DND-41 (cell line): ENCODE measurements at regions not wholly inside any gene's neighbourhood (a gene's known extent, or its start where the extent isn't known, plus 50 kb on each side); places are given as distances from the start of the nearest gene placed in this dataset.

Source experiments
- ATAC-seq: fragments of 200-7000 bp; cut with Tn5 transposase; 3 replicates; pipeline ENCODE4 v1.9.1; 2021; ENCODE audit warnings: low read depth; ENCODE audit not compliant: insufficient read depth
- DNase-seq: peaks from one replicate; pipeline ENCODE4 v3.0.0-alpha.2; 2020
- H2AFZ ChIP-seq: 2 replicates; pipeline ENCODE4 v1.6.0; 2012; ENCODE audit warnings: low read depth, low read length
- H3K27ac ChIP-seq: 2 replicates; pipeline ENCODE4 v1.5.1; 2012; ENCODE audit warnings: low read length, inconsistent platforms
- H3K27me3 ChIP-seq: fragments of 200-600 bp; sonication (generic); 2 replicates; pipeline ENCODE4 v1.6.0; 2012; ENCODE audit warnings: low read length, mild to moderate bottlenecking, inconsistent platforms; ENCODE audit not compliant: insufficient read depth, poor library complexity
- H3K36me3 ChIP-seq: 2 replicates; pipeline ENCODE4 v1.5.1; 2012; ENCODE audit warnings: low read length, inconsistent platforms; ENCODE audit not compliant: insufficient read depth
- H3K4me1 ChIP-seq: 2 replicates; pipeline ENCODE4 v1.5.1; 2012; ENCODE audit warnings: mild to moderate bottlenecking, low read length; ENCODE audit not compliant: insufficient read depth
- H3K4me2 ChIP-seq: 2 replicates; pipeline ENCODE4 v1.6.0; 2012; ENCODE audit warnings: mild to moderate bottlenecking, moderate library complexity, low read length, inconsistent platforms; ENCODE audit not compliant: insufficient read depth
- H3K4me3 ChIP-seq, 2 experiments: fragments of 200-600 bp in 1 of 2; shearing (Covaris generic) in 1 of 2; 2 replicates each; pipeline ENCODE4 v1.5.1; 2012 to 2016; ENCODE audit warnings: inconsistent platforms in 2 of 2, low read length in 2 of 2, mild to moderate bottlenecking in 2 of 2, low read depth in 1 of 2, moderate library complexity in 1 of 2
- H3K79me2 ChIP-seq: 2 replicates; pipeline ENCODE4 v1.6.0; 2012; ENCODE audit warnings: low read length, inconsistent platforms; ENCODE audit not compliant: insufficient read depth
- H3K9ac ChIP-seq: 2 replicates; pipeline ENCODE4 v1.6.0; 2012; ENCODE audit warnings: low read depth, mild to moderate bottlenecking, inconsistent platforms, low read length, moderate library complexity
- H3K9me3 ChIP-seq: 2 replicates; pipeline ENCODE4 v1.5.1; 2012; ENCODE audit warnings: low read length, moderate library complexity, mild to moderate bottlenecking, inconsistent platforms; ENCODE audit not compliant: insufficient read depth, severe bottlenecking
- H4K20me1 ChIP-seq: 2 replicates; pipeline ENCODE4 v1.6.0; 2012; ENCODE audit warnings: low read length; ENCODE audit not compliant: insufficient read depth
- EZH2 ChIP-seq: IDR thresholded peaks from 3 replicates; pipeline ENCODE4 v1.6.1; 2012; ENCODE audit warnings: borderline replicate concordance, low read depth, mild to moderate bottlenecking, moderate library complexity, low read length, inconsistent platforms; ENCODE audit not compliant: severe bottlenecking
- TF ChIP-seq, protein P1 (sequence below): IDR thresholded peaks from 2 replicates; pipeline ENCODE4 v1.5.1; 2012; ENCODE audit warnings: borderline replicate concordance, low read length, moderate library complexity, mild to moderate bottlenecking; ENCODE audit not compliant: poor library complexity, severe bottlenecking; ENCODE audit errors: extremely low read depth

DNA sequence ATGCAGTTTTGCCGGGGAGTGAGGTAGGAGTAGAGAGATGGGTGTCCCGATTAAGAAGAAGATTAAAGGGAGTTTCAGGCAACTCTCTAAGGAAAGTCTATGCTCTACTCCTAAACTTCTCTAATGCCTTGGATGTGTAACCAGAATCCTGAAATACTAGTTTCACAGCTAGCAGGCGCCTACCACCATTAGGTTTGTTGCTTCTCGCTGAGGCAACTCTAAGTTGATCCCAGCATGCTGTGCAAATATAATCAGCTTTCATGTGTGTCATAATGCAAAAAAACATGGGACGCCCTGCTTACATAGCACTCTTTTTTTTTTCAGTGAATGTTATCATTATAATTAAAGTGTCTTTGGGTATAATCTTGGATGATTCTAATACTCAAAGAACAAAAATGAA lies 50.4 kb upstream of the FAM3C start:
- H3K36me3 ChIP-seq = no peaks in the 10 kb centered on the region
- DNase-seq (no peak), ATAC-seq (no peak)
- H2AFZ ChIP-seq = no peak overlapping the region
- no peaks in the 10 kb centered on the region for H4K20me1 ChIP-seq
- H3K9ac ChIP-seq = no peak overlapping the region
- no peak for TF ChIP-seq EZH2
- TF ChIP-seq, protein P1, sequence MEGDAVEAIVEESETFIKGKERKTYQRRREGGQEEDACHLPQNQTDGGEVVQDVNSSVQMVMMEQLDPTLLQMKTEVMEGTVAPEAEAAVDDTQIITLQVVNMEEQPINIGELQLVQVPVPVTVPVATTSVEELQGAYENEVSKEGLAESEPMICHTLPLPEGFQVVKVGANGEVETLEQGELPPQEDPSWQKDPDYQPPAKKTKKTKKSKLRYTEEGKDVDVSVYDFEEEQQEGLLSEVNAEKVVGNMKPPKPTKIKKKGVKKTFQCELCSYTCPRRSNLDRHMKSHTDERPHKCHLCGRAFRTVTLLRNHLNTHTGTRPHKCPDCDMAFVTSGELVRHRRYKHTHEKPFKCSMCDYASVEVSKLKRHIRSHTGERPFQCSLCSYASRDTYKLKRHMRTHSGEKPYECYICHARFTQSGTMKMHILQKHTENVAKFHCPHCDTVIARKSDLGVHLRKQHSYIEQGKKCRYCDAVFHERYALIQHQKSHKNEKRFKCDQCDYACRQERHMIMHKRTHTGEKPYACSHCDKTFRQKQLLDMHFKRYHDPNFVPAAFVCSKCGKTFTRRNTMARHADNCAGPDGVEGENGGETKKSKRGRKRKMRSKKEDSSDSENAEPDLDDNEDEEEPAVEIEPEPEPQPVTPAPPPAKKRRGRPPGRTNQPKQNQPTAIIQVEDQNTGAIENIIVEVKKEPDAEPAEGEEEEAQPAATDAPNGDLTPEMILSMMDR = no peak
- no peaks in the 10 kb centered on the region for H3K79me2 ChIP-seq
- no peaks in the 10 kb centered on the region for H3K4me1 ChIP-seq
- H3K4me3 ChIP-seq = no peak overlapping the region
- no peak overlapping the region for H3K27ac ChIP-seq
- H3K9me3 ChIP-seq = no peaks in the 10 kb centered on the region
- no peak overlapping the region for H3K4me2 ChIP-seq
- H3K27me3 ChIP-seq = no peaks in the 10 kb centered on the region
